Mesothelial cell of epicardium (in vitro differentiated cells): ENCODE measurements at regions not wholly inside any gene's neighbourhood (a gene's known extent, or its start where the extent isn't known, plus 50 kb on each side); places are given as distances from the start of the nearest gene placed in this dataset.
"Not testable (repeated sequence)": the region's sequence is repeated elsewhere in the genome, so short reads cannot be mapped to it uniquely, and the experiment has no call there.

Experiments
- DNase-seq, 2 experiments: peaks; one replicate each; pipeline ENCODE4 v3.0.0; 2021; ENCODE audit warnings: low spot score in 2 of 2; ENCODE audit not compliant: unreplicated experiment in 2 of 2
- H3K27ac Mint-ChIP-seq: 2 replicates; pipeline ENCODE4 v1.8.0; 2021; ENCODE audit warnings: mixed read lengths
- H3K27me3 Mint-ChIP-seq: 2 replicates; pipeline ENCODE4 v1.8.0; 2021; ENCODE audit warnings: low read depth, mixed read lengths
- H3K36me3 Mint-ChIP-seq: 2 replicates; pipeline ENCODE4 v1.8.0; 2021; ENCODE audit warnings: mixed read lengths
- H3K4me1 Mint-ChIP-seq: 2 replicates; pipeline ENCODE4 v1.8.0; 2021; ENCODE audit warnings: mixed read lengths
- H3K4me3 Mint-ChIP-seq: 2 replicates; pipeline ENCODE4 v1.8.0; 2021; ENCODE audit warnings: mild to moderate bottlenecking, moderate library complexity, mixed read lengths
- H3K9me3 Mint-ChIP-seq: 2 replicates; pipeline ENCODE4 v1.8.0; 2021; ENCODE audit warnings: mixed read lengths
- TF ChIP-seq, protein P1 (sequence below): fragments of 200-600 bp; sonication (generic); IDR thresholded peaks from one replicate; pipeline ENCODE4 v1.5.0; 2021; ENCODE audit warnings: antibody characterized with exemption; ENCODE audit not compliant: unreplicated experiment

DNA sequence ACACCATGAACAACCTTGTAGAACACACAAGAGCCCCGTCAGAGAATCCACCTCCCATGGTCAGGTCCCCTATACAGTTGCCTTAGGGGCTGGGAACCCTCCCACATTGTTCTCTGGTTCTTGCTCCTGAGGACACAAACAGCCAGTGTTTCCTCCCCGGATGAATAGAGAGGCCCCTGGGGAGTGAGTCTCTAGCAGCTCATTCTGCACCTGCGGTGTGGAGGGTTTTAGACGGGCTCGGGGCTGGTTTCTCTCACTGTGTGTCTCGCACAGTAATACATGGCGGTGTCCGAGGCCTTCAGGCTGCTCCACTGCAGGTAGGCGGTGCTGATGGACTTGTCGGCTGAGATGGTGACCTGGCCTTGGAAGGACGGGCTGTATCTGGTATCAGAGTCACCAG, 1052.1 kb downstream of the TMEM121 start:
- Mint-ChIP-seq H3K4me1 (no peaks in the 10 kb centered on the region), H3K9me3 (peaks cover 68% of the 10 kb centered on the region), H3K36me3 (peaks cover 3% of the 10 kb centered on the region), H3K4me3 (no peak overlapping the region), H3K27me3 (no peaks in the 10 kb centered on the region), H3K27ac (no peak overlapping the region)
- TF ChIP-seq, protein P1, sequence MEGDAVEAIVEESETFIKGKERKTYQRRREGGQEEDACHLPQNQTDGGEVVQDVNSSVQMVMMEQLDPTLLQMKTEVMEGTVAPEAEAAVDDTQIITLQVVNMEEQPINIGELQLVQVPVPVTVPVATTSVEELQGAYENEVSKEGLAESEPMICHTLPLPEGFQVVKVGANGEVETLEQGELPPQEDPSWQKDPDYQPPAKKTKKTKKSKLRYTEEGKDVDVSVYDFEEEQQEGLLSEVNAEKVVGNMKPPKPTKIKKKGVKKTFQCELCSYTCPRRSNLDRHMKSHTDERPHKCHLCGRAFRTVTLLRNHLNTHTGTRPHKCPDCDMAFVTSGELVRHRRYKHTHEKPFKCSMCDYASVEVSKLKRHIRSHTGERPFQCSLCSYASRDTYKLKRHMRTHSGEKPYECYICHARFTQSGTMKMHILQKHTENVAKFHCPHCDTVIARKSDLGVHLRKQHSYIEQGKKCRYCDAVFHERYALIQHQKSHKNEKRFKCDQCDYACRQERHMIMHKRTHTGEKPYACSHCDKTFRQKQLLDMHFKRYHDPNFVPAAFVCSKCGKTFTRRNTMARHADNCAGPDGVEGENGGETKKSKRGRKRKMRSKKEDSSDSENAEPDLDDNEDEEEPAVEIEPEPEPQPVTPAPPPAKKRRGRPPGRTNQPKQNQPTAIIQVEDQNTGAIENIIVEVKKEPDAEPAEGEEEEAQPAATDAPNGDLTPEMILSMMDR, result no peak
- DNase-seq, result no peak

DNA sequence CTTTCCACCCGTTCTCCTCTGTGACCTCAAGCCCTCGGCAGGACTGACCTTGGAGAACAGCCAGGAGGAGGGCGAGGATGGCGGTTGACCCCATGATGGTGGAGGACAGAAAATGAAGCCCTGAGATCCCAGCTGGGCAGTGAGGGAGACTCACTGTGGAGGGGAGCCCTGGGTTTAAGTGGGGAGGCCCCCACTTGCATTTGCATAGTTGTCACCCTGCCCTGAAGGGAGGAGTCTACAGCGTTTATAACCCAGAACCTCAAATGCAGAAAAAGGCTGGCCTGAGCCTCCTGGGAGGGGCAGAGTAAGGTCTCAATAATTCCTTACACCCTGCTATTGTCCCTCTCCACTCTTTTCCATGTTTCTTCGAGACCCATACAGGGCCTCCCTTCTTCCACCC, 1052.7 kb downstream of the TMEM121 start:
- Mint-ChIP-seq H3K9me3 (peaks cover 68% of the 10 kb centered on the region), H3K27me3 (no peaks in the 10 kb centered on the region), H3K36me3 (peaks cover 3% of the 10 kb centered on the region), H3K27ac (no peak overlapping the region), H3K4me1 (no peaks in the 10 kb centered on the region), H3K4me3 (no peak overlapping the region)
- no peak for DNase-seq
- TF ChIP-seq, protein P1, result no peak

DNA sequence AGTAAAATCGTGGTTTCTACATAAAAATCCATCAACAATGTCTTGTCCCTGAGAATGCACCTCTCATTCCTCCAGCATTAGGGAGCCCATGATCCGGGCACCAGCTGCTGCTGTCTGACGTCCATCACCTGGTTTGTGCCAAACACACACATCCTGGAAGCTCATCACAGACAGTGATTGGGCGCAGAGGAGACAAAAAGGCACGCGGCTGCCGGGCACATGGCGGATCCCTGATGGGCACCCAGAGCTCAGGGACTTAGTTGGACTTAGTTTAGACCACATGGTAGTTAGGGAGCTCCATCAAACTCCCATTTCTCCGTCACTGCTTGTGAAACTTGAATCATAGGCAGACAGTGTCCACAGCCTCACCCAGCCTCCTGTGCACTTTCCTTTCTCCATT, 1059.3 kb downstream of the TMEM121 start:
- H3K36me3 Mint-ChIP-seq, result no peaks in the 10 kb centered on the region
- no peaks in the 10 kb centered on the region for H3K27me3 Mint-ChIP-seq
- no peak overlapping the region for H3K4me3 Mint-ChIP-seq
- peaks cover 81% of the 10 kb centered on the region for H3K9me3 Mint-ChIP-seq
- no peak for DNase-seq
- TF ChIP-seq, protein P1, result no peak
- H3K4me1 Mint-ChIP-seq, result no peaks in the 10 kb centered on the region
- H3K27ac Mint-ChIP-seq, result no peak overlapping the region

DNA sequence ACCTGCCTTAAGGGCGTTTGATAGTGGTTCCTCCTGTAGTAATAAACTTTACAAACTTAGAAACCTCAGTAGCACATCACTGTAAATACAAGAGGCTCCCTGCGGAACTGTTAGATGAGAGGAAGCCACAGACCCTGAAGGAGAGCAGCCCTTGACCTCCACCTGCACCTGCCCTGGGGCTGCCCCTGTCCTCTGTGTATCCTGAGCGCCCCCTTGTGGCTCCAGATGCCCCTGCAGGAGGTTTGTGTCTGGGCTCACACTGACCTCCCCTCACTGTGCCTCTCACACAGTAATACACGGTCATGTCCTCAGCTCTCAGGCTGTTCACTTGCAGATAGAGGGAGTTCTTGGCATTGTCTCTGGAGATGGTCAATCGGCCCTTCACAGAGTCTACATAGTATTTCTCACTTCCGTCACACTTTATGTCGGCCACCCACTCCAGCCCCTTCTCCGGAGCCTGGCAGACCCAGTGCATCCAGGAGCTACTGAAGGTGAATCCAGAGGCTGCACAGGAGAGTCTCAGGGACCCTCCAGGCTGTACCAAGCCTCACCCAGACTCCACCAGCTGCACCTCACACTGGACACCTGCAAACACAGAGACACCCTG, 1059.8 kb downstream of the TMEM121 start:
- Mint-ChIP-seq H3K36me3 (no peaks in the 10 kb centered on the region), H3K9me3 (peaks cover 81% of the 10 kb centered on the region), H3K27ac (no peak overlapping the region), H3K27me3 (no peaks in the 10 kb centered on the region), H3K4me1 (no peaks in the 10 kb centered on the region), H3K4me3 (no peak overlapping the region)
- TF ChIP-seq, protein P1, result no peak
- DNase-seq, result no peak

DNA sequence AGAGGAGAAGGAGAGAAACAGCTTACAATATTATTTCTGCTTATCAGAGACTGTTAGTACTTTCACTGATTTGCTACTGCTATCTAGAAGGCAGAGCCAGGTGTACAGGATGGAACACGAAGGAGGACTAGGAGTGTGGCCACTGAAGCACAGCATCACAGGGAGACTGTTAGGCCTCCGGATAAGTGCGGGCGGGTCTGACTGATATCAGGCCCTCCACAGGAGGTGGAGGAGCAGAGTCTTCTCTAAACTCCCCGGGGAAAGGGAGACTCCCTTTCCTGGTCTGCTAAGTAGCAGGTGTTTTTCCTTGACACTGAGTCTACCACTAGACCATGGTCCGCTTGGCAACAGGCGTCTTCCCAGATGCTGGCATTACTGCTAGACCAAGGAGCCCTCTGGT, 1065.2 kb downstream of the TMEM121 start:
- H3K27ac Mint-ChIP-seq, H3K36me3 Mint-ChIP-seq, H3K4me1 Mint-ChIP-seq, H3K4me3 Mint-ChIP-seq, DNase-seq, H3K27me3 Mint-ChIP-seq: not testable (repeated sequence)
- H3K9me3 Mint-ChIP-seq, result peaks cover 51% of the 10 kb centered on the region

DNA sequence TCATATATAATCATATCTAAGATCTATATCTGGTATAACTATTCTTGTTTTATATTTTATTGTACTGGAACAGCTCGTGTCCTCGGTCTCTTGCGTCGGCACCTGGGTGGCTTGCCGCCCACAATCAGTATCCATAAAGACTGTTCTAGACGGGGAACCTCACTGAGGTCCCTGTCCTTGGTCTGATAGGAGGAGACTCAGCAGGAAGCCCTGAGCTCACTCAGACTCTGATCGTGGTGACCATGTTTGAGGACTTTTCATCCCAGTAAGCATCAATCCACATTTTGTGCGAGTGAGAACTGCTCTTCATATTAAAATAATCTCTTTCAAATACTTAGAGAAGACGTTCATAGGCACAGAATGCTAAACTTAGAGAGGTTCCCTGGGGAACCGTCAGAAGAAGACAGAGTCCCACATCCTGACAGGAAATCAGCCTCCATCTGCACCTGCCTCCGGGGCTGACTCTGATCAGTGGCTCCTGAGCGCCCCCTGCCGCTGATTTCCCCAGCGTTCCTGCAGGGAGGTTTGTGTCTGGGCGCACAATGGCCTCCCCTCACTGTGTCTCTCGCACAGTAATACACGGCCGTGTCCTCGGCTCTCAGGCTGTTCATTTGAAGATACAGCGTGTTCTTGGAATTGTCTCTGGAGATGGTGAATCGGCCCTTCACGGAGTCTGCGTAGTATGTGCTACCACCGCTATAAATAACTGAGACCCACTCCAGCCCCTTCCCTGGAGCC, 1065.9 kb downstream of the TMEM121 start:
- H3K27me3 Mint-ChIP-seq, H3K4me3 Mint-ChIP-seq, H3K36me3 Mint-ChIP-seq, H3K27ac Mint-ChIP-seq, DNase-seq, H3K4me1 Mint-ChIP-seq: not testable (repeated sequence)
- H3K9me3 Mint-ChIP-seq, result peaks cover 54% of the 10 kb centered on the region
